GM19468 (cell line): ENCODE measurements at regions not wholly inside any gene's neighbourhood (a gene's known extent, or its start where the extent isn't known, plus 50 kb on each side); places are given as distances from the start of the nearest gene placed in this dataset.
A peak's percentile ranks its signal among the peaks of the same experiment; 100 is the strongest.

Experiments used
- ATAC-seq: cut with Tn5 transposase; IDR thresholded peaks from one replicate; pipeline ENCODE4 v1.9.1; 2021; ENCODE audit warnings: mild to moderate bottlenecking, moderate library complexity, moderate number of reproducible peaks; ENCODE audit not compliant: unreplicated experiment; ENCODE audit errors: extremely low read depth

- ATAC-seq: no peak
Observed at GRCh38 chr14:73800970-73801515, 50.6 kb upstream of the PTGR2 start.

GRCh38 chr14:73797543-73798265, 53.9 kb upstream of the PTGR2 start:
- ATAC-seq: no peak

DNA sequence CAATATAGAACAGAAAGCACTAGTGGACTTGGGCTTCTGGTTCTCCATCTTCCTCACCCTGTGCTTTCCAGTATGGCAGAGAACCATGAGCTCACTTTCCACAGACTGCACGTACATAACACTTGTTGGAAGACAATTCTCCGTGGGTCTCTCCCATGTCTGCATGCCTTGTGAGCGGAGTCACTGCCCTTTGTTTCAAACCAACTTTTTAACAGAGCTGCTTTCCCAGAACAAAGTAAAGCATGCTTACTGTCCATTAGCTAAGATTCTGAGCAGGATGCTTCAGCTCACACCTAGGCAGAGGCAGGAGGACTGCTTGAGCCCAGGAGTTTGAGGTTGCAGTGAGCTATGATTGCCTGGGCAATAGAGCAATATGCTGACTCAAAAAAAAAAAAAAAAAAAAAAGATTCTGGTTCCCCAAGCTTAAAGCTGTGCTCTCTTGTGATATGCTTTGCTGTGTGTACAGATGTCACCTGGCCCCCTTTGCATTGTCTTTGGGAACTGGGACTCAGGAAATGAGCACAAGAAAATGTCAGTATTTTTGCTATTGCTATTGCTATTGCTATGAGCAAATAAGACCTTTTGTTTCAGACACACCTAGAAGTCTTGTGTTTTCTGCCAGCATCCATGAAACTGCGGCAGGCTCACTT, 54.6 kb upstream of the PTGR2 start:
- ATAC-seq: no peak

GRCh38 chr14:73796415-73796814, 55.2 kb upstream of the PTGR2 start:
- ATAC-seq: no peak

GRCh38 chr14:73795974-73796373, 55.7 kb upstream of the PTGR2 start:
- ATAC-seq: no peak

- no peak for ATAC-seq
Observed at GRCh38 chr14:73795466-73795865, 56.2 kb upstream of the PTGR2 start.

DNA sequence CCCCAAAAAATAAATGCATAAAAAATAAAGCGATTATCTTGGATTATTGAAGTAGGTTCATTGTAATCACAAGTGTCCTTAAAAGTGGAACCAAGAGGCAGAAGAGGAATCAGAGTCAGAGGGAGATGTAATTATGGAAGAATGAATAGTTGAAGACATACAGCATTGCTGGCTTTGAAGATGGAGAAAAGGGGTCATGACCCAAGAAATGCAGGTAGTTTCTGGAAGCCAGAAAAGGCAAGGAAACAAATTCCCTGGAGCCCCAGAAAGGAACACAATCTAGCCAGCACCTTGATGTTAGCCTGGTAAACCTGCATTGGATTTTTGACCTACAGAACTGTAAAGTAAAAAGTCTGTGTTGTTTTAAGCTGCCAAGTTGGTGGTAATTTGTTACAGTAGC, 57.5 kb upstream of the PTGR2 start:
- no peak for ATAC-seq

- no peak for ATAC-seq
Observed at GRCh38 chr14:73792481-73792880, 59.1 kb upstream of the PTGR2 start.

- ATAC-seq: no peak
Observed at GRCh38 chr14:73789989-73790581, 61.5 kb upstream of the PTGR2 start.

- ATAC-seq: no peak
Observed at GRCh38 chr14:73788701-73789551, 62.7 kb upstream of the PTGR2 start.

DNA sequence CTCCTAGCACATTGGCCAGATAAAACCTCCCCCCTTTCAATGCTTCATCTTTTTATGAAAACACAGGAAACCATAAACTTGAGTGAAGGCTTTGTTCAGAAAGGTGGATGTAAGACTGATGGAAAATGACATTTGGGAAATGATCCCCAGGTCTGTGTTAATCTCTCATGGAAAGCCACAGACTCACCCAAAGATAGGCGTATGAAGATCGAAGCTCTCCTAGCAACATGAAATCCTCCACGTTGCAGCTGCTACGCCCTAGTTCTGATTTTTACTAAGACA, 63.4 kb upstream of the PTGR2 start:
- ATAC-seq: no peak

- ATAC-seq: no peak
Observed at GRCh38 chr14:73787486-73788316, 63.9 kb upstream of the PTGR2 start.

GRCh38 chr14:73786636-73787485, 64.8 kb upstream of the PTGR2 start:
- peak; percentile 25 for ATAC-seq

DNA sequence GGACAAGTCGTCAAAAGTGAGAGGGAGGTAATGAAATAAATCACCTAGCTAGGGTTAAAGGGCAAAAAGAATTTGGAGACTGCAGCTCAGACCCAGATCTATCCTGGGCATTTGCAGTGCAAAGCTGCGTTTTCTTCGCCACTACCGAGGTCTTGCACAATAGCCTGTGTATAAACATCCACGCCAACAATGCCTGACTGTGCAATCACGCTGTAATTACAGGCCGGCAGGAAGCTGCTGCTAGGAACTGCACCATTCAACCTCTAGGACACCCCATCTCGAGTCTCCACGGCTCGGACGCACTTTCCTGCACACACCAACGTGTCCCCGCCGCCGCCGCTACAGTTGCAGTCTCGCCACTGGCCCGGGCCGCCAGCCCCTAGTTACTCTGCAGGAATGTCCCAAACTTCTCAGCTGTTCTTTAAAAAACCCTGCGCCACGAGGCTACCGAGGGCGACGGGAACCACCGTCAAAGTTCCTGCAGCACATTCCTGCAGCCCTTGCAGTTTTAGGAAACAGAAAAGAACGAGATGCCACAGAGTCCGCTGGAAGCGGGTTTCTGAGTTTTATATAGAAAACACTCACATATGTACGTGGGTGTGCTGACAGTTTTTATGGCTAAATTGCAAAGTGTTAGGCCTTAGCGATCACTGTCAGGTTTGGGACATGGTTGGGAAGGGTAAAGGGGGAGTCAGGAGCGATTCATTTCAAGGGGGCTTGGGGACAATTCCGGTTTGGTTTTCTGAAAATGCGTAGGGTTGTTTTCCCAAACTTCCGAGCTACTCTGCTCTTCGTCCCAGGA, 65.6 kb upstream of the PTGR2 start:
- ATAC-seq: no peak

GRCh38 chr14:73785336-73785833, 66.2 kb upstream of the PTGR2 start:
- ATAC-seq: no peak

DNA sequence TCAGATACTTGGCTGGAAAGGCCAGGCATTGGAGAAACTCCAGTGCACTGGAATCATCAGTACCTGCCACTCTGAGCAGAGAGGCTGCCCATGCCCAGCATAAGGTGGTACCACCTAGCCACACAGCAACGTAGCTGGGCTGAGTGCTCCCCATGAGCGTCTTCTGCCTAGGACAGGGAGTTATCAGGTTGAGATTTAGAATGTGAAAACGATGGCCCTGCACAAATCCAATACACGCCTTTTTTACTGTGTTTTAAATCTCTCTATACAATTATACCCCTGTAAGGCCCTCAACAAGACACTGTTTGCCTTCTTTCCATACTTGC, 66.7 kb upstream of the PTGR2 start:
- ATAC-seq: no peak

- ATAC-seq: no peak
Observed at GRCh38 chr14:73784181-73784987, 67.2 kb upstream of the PTGR2 start.
